ENCODE measurements at regions not wholly inside any gene's neighbourhood (a gene's known extent, or its start where the extent isn't known, plus 50 kb on each side); places are given as distances from the start of the nearest gene placed in this dataset.
"Not testable (repeated sequence)": the region's sequence is repeated elsewhere in the genome, so short reads cannot be mapped to it uniquely, and the experiment has no call there.

GRCh38 chrX:1906028-1906427, 291.2 kb downstream of the ASMT start:
- no peak for DNase-seq (ENCODE audit: low read depth)
- no peak for TF ChIP-seq CTCF (IDR thresholded peaks at IDR 0.05; ENCODE audit: control insufficient read depth, insufficient read depth, low read depth, low read length, missing control alignments)
- H3K4me3 ChIP-seq (ENCODE audit: control insufficient read depth, low read depth, low read length): no peak overlapping the region

GRCh38 chrX:1908996-1909395, 294.1 kb downstream of the ASMT start:
- not testable (repeated sequence) for H3K4me3 ChIP-seq (ENCODE audit: control insufficient read depth, low read depth, low read length); DNase-seq (ENCODE audit: low read depth)

GRCh38 chrX:1909419-1910206, 294.8 kb downstream of the ASMT start:
- H3K4me3 ChIP-seq (ENCODE audit: control insufficient read depth, low read depth, low read length): no peak overlapping the region
- TF ChIP-seq CTCF (IDR thresholded peaks at IDR 0.05; ENCODE audit: control insufficient read depth, insufficient read depth, low read depth, low read length, missing control alignments): no peak
- DNase-seq (ENCODE audit: low read depth): no peak

- H3K4me3 ChIP-seq (ENCODE audit: control insufficient read depth, low read depth, low read length): no peak overlapping the region
- DNase-seq (ENCODE audit: low read depth): no peak
- TF ChIP-seq CTCF (IDR thresholded peaks at IDR 0.05; ENCODE audit: control insufficient read depth, insufficient read depth, low read depth, low read length, missing control alignments): no peak
Observed at GRCh38 chrX:1910207-1910470, 295.3 kb downstream of the ASMT start.

GRCh38 chrX:1911401-1912128, 296.7 kb downstream of the ASMT start:
- TF ChIP-seq CTCF (IDR thresholded peaks at IDR 0.05; ENCODE audit: control insufficient read depth, insufficient read depth, low read depth, low read length, missing control alignments): no peak
- no peak overlapping the region for H3K4me3 ChIP-seq (ENCODE audit: control insufficient read depth, low read depth, low read length)
- DNase-seq (ENCODE audit: low read depth): no peak

- no peak for DNase-seq (ENCODE audit: low read depth)
- H3K4me3 ChIP-seq (ENCODE audit: control insufficient read depth, low read depth, low read length): no peak overlapping the region
- TF ChIP-seq CTCF (IDR thresholded peaks at IDR 0.05; ENCODE audit: control insufficient read depth, insufficient read depth, low read depth, low read length, missing control alignments): no peak
Observed at GRCh38 chrX:1912193-1912592, 297.3 kb downstream of the ASMT start.

GRCh38 chrX:1914606-1915365, 299.9 kb downstream of the ASMT start:
- DNase-seq (ENCODE audit: low read depth): no peak
- TF ChIP-seq CTCF (IDR thresholded peaks at IDR 0.05; ENCODE audit: control insufficient read depth, insufficient read depth, low read depth, low read length, missing control alignments): no peak

More at GRCh38 chrX:1914606-1915365, 299.9 kb downstream of the ASMT start:
- no peak overlapping the region for H3K4me3 ChIP-seq (ENCODE audit: control insufficient read depth, low read depth, low read length)
